K562 (cell line): ENCODE measurements at regions not wholly inside any gene's neighbourhood (a gene's known extent, or its start where the extent isn't known, plus 50 kb on each side); places are given as distances from the start of the nearest gene placed in this dataset.

Experiments
- ATAC-seq: fragments of 200-7000 bp; cut with Tn5 transposase; 3 replicates; pipeline ENCODE4 v1.9.1; 2020; ENCODE audit warnings: moderate library complexity
- BruUV-seq: library from RNA; stranded (reverse); fragments of 400-500 nt; replicated peaks from 2 replicates; lab custom pipeline; 2021; lab: Mats Ljungman, UMichigan
- CTCF ChIA-PET: fragments of 300-600 bp; formaldehyde crosslinking; extraction: SDS; loops from one replicate; lab custom pipeline; 2021; ENCODE audit warnings: low intra/inter-chr PET ratio; lab: Yijun Ruan, JAX
- POLR2A ChIA-PET: fragments of 300-600, 350-650 bp; sonication (Branson Sonifier 250); formaldehyde crosslinking; extraction: SDS; loops from one replicate; lab custom pipeline; 2021; ENCODE audit warnings: antibody characterized with exemption, inconsistent platforms; lab: Yijun Ruan, JAX
- DNase-seq, 4 experiments: peaks; one replicate each; pipeline versions ENCODE4 v3.0.0 to v3.0.0-alpha.2; 2011 to 2018; ENCODE audit warnings: low spot score in 3 of 4, mixed read lengths in 3 of 4; ENCODE audit errors: extremely low read depth in 1 of 4
- FAIRE-seq: peaks from 2 replicates; lab custom pipeline; 2011; peaks lifted over from hg19 to GRCh38; lab: Jason Lieb, UNC
- H2AFZ ChIP-seq: 2 replicates; pipeline ENCODE4 v1.6.0; 2011; ENCODE audit warnings: low read depth, low read length, control low read depth, inconsistent platforms
- H3K27ac ChIP-seq: fragments of 200-600 bp; 3 replicates; pipeline ENCODE4 v1.8.0; 2011; ENCODE audit warnings: low read depth, mild to moderate bottlenecking, control low read depth, inconsistent platforms, low read length, moderate library complexity, mixed read lengths; ENCODE audit errors: extremely low read depth
- H3K27me3 ChIP-seq, 2 experiments: fragments of 300-600 bp in 1 of 2; 2 replicates in 1 of 2; 3 replicates in 1 of 2; pipeline versions ENCODE4 v1.6.0 to v1.8.0; 2011; ENCODE audit warnings: inconsistent platforms in 2 of 2, low read length in 2 of 2, mild to moderate bottlenecking in 1 of 2, mixed read lengths in 1 of 2, moderate library complexity in 1 of 2; ENCODE audit not compliant: control insufficient read depth in 2 of 2, insufficient read depth in 2 of 2
- H3K36me3 ChIP-seq: fragments of 300-600 bp; 3 replicates; pipeline ENCODE4 v1.8.0; 2011; ENCODE audit warnings: mild to moderate bottlenecking, low read length, inconsistent platforms; ENCODE audit not compliant: control insufficient read depth, insufficient read depth
- H3K4me1 ChIP-seq, 2 experiments: fragments of 200-600 bp in 1 of 2; replicated peaks in 1 of 2; 2 replicates in 1 of 2; 3 replicates in 1 of 2; pipeline versions ENCODE4 v1.5.1 to v1.8.0; 2011; ENCODE audit warnings: inconsistent platforms in 2 of 2, low read length in 2 of 2, mild to moderate bottlenecking in 1 of 2, mixed read lengths in 1 of 2, moderate library complexity in 1 of 2; ENCODE audit not compliant: control insufficient read depth in 2 of 2, insufficient read depth in 2 of 2
- H3K4me2 ChIP-seq: 2 replicates; pipeline ENCODE4 v1.6.1; 2011; ENCODE audit warnings: low read length, control low read depth, inconsistent platforms, mixed read lengths; ENCODE audit not compliant: insufficient read depth
- H3K4me3 ChIP-seq: fragments of 200-600 bp; sonication (generic), shearing (Covaris generic); 2 replicates; pipeline ENCODE4 v1.5.1; 2016; ENCODE audit warnings: control low read depth, inconsistent platforms
- H3K79me2 ChIP-seq: fragments of 200-600 bp; 3 replicates; pipeline ENCODE4 v1.8.0; 2011; ENCODE audit warnings: low read length, inconsistent platforms; ENCODE audit not compliant: control insufficient read depth, insufficient read depth
- H3K9ac ChIP-seq, 2 experiments: 2 replicates each; pipeline versions ENCODE4 v1.6.0 to v1.6.1; 2011; ENCODE audit warnings: low read depth in 2 of 2, low read length in 2 of 2, control low read depth in 1 of 2, inconsistent platforms in 1 of 2, mild to moderate bottlenecking in 1 of 2, mixed read lengths in 1 of 2; ENCODE audit not compliant: insufficient read depth in 1 of 2
- H3K9me1 ChIP-seq: one replicate; pipeline ENCODE4 v1.6.0; 2011; ENCODE audit warnings: inconsistent platforms, mild to moderate bottlenecking, low read length, moderate library complexity; ENCODE audit not compliant: control insufficient read depth, insufficient read depth
- H3K9me3 ChIP-seq: replicated peaks from 2 replicates; pipeline ENCODE4 v1.5.1; 2011; ENCODE audit warnings: low read depth, low read length, inconsistent platforms; ENCODE audit not compliant: control insufficient read depth, insufficient read depth
- H4K20me1 ChIP-seq: replicated peaks from 2 replicates; pipeline ENCODE4 v1.6.1; 2011; ENCODE audit warnings: low read length, inconsistent platforms, mixed read lengths; ENCODE audit not compliant: control insufficient read depth, insufficient read depth
- PML ChIP-seq: IDR thresholded peaks from 2 replicates; pipeline ENCODE4 v1.6.1; 2012; ENCODE audit warnings: low read length, inconsistent platforms
- POLR2AphosphoS5 ChIP-seq: IDR thresholded peaks from 2 replicates; pipeline ENCODE4 v1.6.1; 2011; ENCODE audit warnings: mild to moderate bottlenecking, low read depth, low read length, moderate library complexity; ENCODE audit not compliant: control insufficient read depth, insufficient read depth
- SUPT5H ChIP-seq: fragments of 450-650 bp; IDR thresholded peaks from 2 replicates; pipeline ENCODE4 v1.6.1; 2016
- U2AF2 ChIP-seq: fragments of 200-400 bp; formaldehyde crosslinking; optimal IDR thresholded peaks from 2 replicates; pipeline ENCODE3; 2017; ENCODE audit warnings: low read depth, mild to moderate bottlenecking, low read length
- ZBTB40 ChIP-seq, 2 experiments: fragments of 450-650 bp in 1 of 2; sonication (generic) in 1 of 2; formaldehyde crosslinking in 1 of 2; IDR thresholded peaks; 2 replicates each; pipeline versions ENCODE4 v1.7.1 to v1.9.0; 2016 to 2022; ENCODE audit warnings: inconsistent platforms in 1 of 2, mild to moderate bottlenecking in 1 of 2, missing genetic modification reagents in 1 of 2
- ZNF311 ChIP-seq: fragments of 250-450 bp; sonication (Bioruptor Pico); IDR thresholded peaks from 2 replicates; pipeline ENCODE4 v1.4.0; 2020; ENCODE audit warnings: mild to moderate bottlenecking, moderate library complexity
- ZNF324 ChIP-seq: fragments of 250-450 bp; sonication (Bioruptor Pico); IDR thresholded peaks from 2 replicates; pipeline ENCODE4 v1.4.0; 2020; ENCODE audit warnings: mild to moderate bottlenecking
- ZNF347 ChIP-seq: fragments of 450-650 bp; formaldehyde crosslinking; IDR thresholded peaks from 2 replicates; pipeline ENCODE4 v1.4.0; 2020; ENCODE audit warnings: low read depth, mild to moderate bottlenecking, moderate library complexity
- WGBS: fragments of 100-300 bp; shearing (Covaris generic); methylation state at CpG from one replicate; pipeline ENCODE4 v1.1.6; 2016; ENCODE audit warnings: low coverage, mixed read lengths; ENCODE audit not compliant: insufficient coverage; ENCODE audit errors: missing lambda C conversion rate; 5-methylcytosine and 5-hydroxymethylcytosine counted together
- in situ Hi-C: fragments of 300-500 bp; cut with MboI; formaldehyde crosslinking; loops from 4 replicates; pipeline ENCODE4 v1.15.0; 2018; ENCODE audit warnings: inconsistent platforms, mixed read lengths
- intact Hi-C: fragments of 100-400 bp; cut with micrococcal nuclease; formaldehyde crosslinking; loops from 2 replicates; pipeline ENCODE4 v1.14.2; 2022
- TF ChIP-seq, protein P1 (sequence below): sonication (generic); formaldehyde crosslinking; IDR thresholded peaks from 2 replicates; pipeline ENCODE4 v1.5.0; 2020; ENCODE audit warnings: missing genetic modification reagents

DNA sequence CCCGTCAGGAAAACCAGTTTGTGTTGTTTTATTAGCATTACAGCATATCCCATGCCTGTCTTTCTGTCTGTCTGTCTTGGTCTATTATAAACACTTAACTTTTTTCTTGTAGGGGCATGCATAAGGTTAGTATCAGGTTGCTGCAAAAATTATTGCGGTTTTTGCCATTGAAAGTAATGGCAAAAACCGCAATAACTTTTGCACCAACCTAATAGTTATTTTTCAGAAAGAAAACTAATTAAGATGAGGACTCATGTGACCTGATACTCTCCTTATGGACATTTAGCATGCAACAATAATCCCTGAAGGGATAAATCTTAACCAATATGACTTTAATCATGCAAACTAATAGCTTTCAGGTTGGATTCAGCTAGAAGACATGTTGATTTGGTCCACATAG is 326.7 kb upstream of the SUCLG2 start:
- in situ Hi-C loops: no loop called here
- DNase-seq: no peak
- H3K79me2 ChIP-seq: no peaks in the 10 kb centered on the region
- ATAC-seq: no peak
- H3K9me1 ChIP-seq: no peaks in the 10 kb centered on the region
- H3K4me2 ChIP-seq: no peak overlapping the region
- H3K36me3 ChIP-seq: no peaks in the 10 kb centered on the region
- BruUV-seq: no TSS peak
- CTCF ChIA-PET: no interaction called here
- WGBS: 0% methylated on average over 3 of the region's 3 CpGs
- no peak overlapping the region for H3K9ac ChIP-seq
- intact Hi-C loops: no loop called here
- no peaks in the 10 kb centered on the region for H3K9me3 ChIP-seq
- no peak overlapping the region for H2AFZ ChIP-seq
- POLR2A ChIA-PET: no interaction called here
- no peak overlapping the region for H3K4me3 ChIP-seq
- no peak for TF ChIP-seq ZNF311
- TF ChIP-seq SUPT5H: no peak
- TF ChIP-seq, protein P1, sequence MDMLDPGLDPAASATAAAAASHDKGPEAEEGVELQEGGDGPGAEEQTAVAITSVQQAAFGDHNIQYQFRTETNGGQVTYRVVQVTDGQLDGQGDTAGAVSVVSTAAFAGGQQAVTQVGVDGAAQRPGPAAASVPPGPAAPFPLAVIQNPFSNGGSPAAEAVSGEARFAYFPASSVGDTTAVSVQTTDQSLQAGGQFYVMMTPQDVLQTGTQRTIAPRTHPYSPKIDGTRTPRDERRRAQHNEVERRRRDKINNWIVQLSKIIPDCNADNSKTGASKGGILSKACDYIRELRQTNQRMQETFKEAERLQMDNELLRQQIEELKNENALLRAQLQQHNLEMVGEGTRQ (CRISPR knock-in tag): no peak
- TF ChIP-seq POLR2AphosphoS5: no peak
- no peak for TF ChIP-seq U2AF2
- TF ChIP-seq PML: no peak
- no peak for TF ChIP-seq ZNF324 (CRISPR knock-in tag)
- TF ChIP-seq ZBTB40 (IDR thresholded peaks at IDR 0.05): 0 out of 2 replicates have a peak, but pooled peaks have one; percentile 24
- no peak for TF ChIP-seq ZBTB40 (CRISPR knock-in tag; IDR thresholded peaks at IDR 0.05)
- no peak for TF ChIP-seq ZNF347 (CRISPR knock-in tag)
- TF ChIP-seq, all 486 proteins: peak for 1
- no peak for FAIRE-seq
- H3K27me3 ChIP-seq: no peaks in the 10 kb centered on the region
- no peak overlapping the region for H3K27ac ChIP-seq
- H3K4me1 ChIP-seq: no peaks in the 10 kb centered on the region
- no peaks in the 10 kb centered on the region for H4K20me1 ChIP-seq
